Cardiac muscle cell (in vitro differentiated cells and primary cell): ENCODE measurements at regions not wholly inside any gene's neighbourhood (a gene's known extent, or its start where the extent isn't known, plus 50 kb on each side); places are given as distances from the start of the nearest gene placed in this dataset.

Source experiments
- DNase-seq, 2 donors: peaks; one replicate each; pipeline versions ENCODE4 v3.0.0 to v3.0.0-alpha.2; 2010 to 2017; ENCODE audit warnings: low read depth in 1 of 2, low spot score in 1 of 2
- H3K27ac ChIP-seq: fragments of 200-600 bp; sonication (generic); 2 replicates; pipeline ENCODE4 v1.5.1; 2016
- H3K27me3 ChIP-seq: fragments of 200-600 bp; sonication (generic); 2 replicates; pipeline ENCODE4 v1.6.0; 2016; ENCODE audit warnings: control low read depth
- H3K36me3 ChIP-seq: fragments of 200-600 bp; sonication (generic); 2 replicates; pipeline ENCODE4 v1.5.1; 2016; ENCODE audit warnings: control low read depth
- H3K4me1 ChIP-seq: fragments of 200-600 bp; sonication (generic); 2 replicates; pipeline ENCODE4 v1.8.1; 2017; ENCODE audit warnings: low read depth, mild to moderate bottlenecking, mixed run types
- H3K4me3 ChIP-seq: fragments of 200-600 bp; sonication (generic); 2 replicates; pipeline ENCODE4 v1.5.1; 2016; ENCODE audit warnings: mild to moderate bottlenecking
- H3K9me3 ChIP-seq: fragments of 200-600 bp; sonication (generic); 2 replicates; pipeline ENCODE4 v1.5.1; 2017; ENCODE audit warnings: low read depth, mild to moderate bottlenecking, control low read depth
- TF ChIP-seq, protein P1 (sequence below): IDR thresholded peaks from 2 replicates; pipeline ENCODE4 v1.5.1; 2012; ENCODE audit warnings: low read depth, mild to moderate bottlenecking, low read length

DNA sequence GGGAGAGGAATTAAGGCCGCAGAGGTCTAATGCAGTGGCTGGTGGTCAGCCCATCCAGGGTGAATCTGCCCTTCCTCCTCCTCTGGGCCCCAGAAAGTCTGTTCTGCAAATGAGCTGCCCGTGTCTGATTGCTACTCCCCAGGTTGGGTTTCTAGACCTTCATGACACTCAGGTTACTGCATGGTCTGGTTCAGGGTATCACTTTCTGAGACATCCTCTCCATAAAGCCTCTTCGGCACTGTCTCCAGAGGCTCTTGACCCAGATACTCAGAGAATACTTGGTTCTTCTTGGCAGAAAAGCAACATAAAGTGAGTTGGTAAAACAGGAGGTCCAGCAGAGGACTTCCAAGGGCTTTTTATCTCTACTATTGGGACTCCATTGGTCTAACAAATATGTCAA is 62.5 kb upstream of the GDNF start:
- Histone ChIP-seq H3K4me1 (no peaks in the 10 kb centered on the region), H3K9me3 (no peaks in the 10 kb centered on the region), H3K4me3 (no peak overlapping the region), H3K36me3 (no peaks in the 10 kb centered on the region), H3K27ac (no peak overlapping the region), H3K27me3 (no peaks in the 10 kb centered on the region)
- DNase-seq, result no peak
- TF ChIP-seq, protein P1, sequence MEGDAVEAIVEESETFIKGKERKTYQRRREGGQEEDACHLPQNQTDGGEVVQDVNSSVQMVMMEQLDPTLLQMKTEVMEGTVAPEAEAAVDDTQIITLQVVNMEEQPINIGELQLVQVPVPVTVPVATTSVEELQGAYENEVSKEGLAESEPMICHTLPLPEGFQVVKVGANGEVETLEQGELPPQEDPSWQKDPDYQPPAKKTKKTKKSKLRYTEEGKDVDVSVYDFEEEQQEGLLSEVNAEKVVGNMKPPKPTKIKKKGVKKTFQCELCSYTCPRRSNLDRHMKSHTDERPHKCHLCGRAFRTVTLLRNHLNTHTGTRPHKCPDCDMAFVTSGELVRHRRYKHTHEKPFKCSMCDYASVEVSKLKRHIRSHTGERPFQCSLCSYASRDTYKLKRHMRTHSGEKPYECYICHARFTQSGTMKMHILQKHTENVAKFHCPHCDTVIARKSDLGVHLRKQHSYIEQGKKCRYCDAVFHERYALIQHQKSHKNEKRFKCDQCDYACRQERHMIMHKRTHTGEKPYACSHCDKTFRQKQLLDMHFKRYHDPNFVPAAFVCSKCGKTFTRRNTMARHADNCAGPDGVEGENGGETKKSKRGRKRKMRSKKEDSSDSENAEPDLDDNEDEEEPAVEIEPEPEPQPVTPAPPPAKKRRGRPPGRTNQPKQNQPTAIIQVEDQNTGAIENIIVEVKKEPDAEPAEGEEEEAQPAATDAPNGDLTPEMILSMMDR, result no peak

DNA sequence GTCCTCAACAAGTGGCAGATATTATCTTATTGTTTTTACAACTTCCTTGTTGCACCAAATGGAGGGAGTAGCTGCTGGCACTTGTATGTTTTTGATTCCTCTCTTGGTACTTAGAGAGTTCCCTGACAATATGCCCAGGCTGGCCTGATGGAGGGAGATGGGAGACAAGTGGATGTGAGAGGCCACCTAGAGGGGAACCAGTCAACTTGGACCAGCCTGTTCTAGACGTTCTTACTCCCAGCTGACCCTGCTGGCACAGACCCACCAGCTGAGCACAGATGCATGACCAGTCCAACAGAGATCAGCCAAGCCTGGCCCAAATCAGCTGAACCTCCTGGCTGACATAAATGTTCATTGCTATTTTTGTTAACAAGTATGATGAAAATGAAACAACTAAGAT is 60.9 kb upstream of the GDNF start:
- H3K4me3 ChIP-seq, result no peak overlapping the region
- TF ChIP-seq, protein P1, result no peak
- no peaks in the 10 kb centered on the region for H3K4me1 ChIP-seq
- H3K27me3 ChIP-seq, result no peaks in the 10 kb centered on the region
- no peak overlapping the region for H3K27ac ChIP-seq
- DNase-seq, result peak in 1 of 2 donors; percentile 47
- no peaks in the 10 kb centered on the region for H3K9me3 ChIP-seq
- no peaks in the 10 kb centered on the region for H3K36me3 ChIP-seq

DNA sequence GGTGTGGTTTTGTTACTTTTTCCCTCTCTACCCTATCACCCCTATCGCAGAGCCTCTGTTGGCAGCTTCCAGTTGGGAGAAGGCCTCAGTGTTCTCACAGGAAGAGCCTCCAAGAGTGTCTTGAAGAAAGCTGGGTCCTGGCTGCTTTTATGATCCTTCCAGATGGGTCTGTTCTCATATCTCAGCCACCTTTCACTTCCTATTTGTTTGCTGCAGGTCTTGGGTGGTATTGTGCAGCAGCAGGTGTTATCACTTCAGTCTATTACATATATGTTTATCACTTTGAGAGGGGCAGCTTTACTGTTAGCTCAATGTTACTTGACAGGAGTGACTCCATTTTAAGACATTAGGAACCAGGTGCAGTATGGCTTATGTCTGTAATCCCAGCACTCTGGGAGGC is 59.2 kb upstream of the GDNF start:
- Histone ChIP-seq H3K27ac (no peak overlapping the region), H3K4me3 (no peak overlapping the region), H3K36me3 (no peaks in the 10 kb centered on the region), H3K4me1 (no peaks in the 10 kb centered on the region), H3K9me3 (no peaks in the 10 kb centered on the region), H3K27me3 (no peaks in the 10 kb centered on the region)
- TF ChIP-seq, protein P1, result no peak
- no peak for DNase-seq

DNA sequence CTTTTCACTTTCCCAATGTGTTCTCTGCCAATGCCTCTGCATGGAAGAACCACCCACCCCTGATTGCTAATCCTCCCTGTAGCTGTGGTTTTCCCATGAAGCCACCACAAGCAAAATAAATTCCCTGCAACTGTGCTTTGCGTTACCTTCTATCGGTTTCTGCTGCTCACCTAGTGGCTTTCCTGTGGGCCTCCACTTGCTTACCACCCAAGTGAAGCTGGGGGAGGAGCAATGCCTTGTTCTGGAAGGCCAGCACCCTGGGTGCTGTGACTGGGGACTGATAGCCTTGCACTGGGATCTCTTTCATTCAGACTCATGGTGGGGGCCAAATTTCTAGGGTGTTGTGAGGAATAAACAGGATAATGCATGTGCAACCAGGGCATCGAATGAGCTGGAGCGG is 56.3 kb upstream of the GDNF start:
- H3K27me3 ChIP-seq, result no peaks in the 10 kb centered on the region
- H3K4me1 ChIP-seq, result no peaks in the 10 kb centered on the region
- H3K4me3 ChIP-seq, result no peak overlapping the region
- no peaks in the 10 kb centered on the region for H3K36me3 ChIP-seq
- DNase-seq, result no peak
- no peaks in the 10 kb centered on the region for H3K9me3 ChIP-seq
- TF ChIP-seq, protein P1, result no peak
- H3K27ac ChIP-seq, result no peak overlapping the region

DNA sequence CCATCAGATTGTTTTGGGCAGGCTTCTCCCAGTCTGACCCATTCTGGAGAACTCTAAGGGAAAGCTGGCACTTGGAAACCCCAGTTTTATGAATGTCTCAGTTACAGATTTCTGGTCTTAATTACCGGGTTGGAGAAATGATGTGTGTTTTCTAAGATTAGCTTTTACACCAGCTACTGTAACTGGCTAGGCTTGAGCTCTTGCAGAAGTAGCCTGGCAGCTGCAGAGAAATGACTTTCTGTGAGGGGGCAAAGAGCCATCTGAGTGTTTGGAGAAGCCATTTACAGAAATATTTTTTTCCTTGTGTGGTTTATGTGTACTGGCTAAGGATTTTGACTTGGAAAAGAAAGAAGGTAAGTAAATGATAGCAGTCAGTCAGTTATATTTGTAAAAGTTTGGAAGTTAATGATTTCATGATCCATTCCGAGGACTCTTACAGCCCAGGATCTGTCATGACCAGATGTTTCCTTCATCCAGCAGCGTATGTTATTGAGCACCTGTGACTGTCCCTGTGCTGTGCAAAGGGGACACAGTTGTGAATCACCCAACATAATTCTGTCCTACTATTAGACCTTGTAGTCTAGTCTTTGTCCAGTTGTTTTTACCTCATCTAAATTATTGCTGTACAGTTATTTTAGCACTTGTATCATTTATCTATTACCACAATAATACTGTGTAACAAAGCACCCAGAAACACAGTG is 53.7 kb upstream of the GDNF start:
- Histone ChIP-seq H3K36me3 (no peaks in the 10 kb centered on the region), H3K27ac (no peak overlapping the region), H3K27me3 (no peaks in the 10 kb centered on the region), H3K9me3 (no peaks in the 10 kb centered on the region), H3K4me1 (no peaks in the 10 kb centered on the region), H3K4me3 (no peak overlapping the region)
- DNase-seq, result no peak
- TF ChIP-seq, protein P1, result no peak
